ENCODE measurements at regions not wholly inside any gene's neighbourhood (a gene's known extent, or its start where the extent isn't known, plus 50 kb on each side); places are given as distances from the start of the nearest gene placed in this dataset.

DNA sequence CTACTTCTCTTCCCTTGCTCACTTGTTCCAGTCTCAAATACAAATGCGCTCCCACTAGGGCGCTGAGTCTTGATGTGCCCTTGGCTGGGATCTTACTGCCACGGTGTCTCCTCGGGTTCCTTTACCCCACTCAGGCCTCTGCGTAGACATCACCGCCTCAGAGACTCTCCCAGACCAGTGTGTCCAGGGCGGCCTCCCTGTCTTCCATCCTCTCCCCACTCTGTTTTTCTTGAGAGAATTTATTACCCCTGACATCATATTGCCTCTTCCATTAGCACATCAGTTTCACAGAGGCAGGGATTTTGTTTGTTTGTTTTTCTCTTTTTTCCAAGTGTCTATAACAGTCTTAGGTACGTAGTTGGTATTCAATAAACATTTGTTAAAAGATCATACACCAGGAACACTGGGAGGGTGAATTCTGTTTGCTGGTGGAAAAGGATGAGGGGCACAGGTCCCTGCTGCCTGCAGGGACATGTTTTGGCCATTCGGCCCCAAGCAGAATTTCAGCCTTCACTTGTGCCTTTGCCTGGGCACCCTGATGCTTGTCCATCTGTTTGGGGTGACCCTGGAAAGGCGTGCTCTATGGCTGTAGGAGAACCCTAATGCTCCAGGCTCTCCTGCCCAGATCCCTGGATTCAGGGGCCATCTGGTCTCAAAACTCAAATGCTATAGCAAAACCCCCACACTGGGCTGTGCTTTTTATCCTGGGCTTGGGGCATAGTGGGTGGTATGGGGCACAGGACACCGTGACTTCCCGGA is 55.0 kb downstream of the RPL37A start:
- no peak for DNase-seq

DNA sequence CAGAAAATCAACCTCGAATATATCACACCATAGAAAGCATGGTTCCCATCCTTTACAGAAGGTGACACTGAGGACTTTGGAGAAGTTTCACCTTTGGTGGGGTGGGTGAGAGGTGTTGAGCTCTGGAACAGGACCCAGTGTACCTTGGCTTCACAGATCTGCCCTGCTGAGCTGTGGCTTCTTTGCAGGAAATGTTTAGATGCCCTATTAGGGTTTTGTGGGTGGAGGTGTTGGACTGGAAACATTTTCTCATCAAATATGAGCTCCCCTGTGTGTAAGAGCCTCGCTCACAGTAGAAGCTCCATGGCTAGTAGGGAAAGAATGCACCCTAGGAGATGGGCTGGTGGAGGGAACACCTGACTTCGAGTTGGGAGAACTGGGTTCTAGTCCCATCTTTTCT is 55.6 kb downstream of the RPL37A start:
- no peak for DNase-seq

DNA sequence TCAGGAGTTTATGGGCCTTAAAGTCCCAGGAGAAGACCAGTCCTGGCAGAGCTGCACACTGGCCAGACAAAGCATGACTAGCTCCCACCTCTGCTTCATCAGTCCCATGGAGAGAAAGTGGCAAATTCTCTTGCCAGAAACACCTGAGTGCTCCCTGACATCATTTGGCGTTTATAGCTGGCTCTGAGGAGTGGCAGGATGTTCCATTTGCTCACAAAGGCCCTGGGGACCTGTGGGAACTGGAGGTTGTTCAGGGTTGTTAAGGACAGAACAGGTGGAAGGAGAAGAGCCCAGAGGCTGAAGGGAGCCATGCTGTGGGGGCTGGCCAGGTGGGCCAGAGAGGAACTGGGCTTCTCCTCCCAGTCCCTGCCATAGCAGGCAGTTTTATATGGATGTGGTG is 56.1 kb downstream of the RPL37A start:
- DNase-seq = no peak

DNA sequence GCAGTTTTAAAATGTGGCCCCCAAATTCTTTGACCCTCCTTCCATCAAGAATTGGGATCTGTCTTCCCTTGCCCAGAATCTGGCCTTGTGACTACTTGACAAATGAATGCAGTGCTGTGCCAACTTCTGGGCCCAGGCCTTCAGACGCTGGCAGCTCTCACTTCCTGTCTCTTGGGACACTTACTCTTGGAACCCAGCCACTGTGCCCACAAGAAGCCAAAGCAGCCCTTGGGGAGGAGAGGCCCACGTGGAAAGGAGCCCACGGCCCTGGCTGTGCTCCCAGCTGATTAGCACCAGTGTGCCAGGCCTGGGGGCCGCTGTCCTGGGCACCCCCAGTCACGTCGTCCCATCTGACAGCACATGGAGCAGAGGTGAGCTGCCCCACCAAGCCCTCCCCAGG is 56.6 kb downstream of the RPL37A start:
- DNase-seq = peak; percentile 77

GRCh38 chr2:216556202-216556601 is 57.6 kb downstream of the RPL37A start:
- DNase-seq = no peak

- DNase-seq = no peak
These were observed 58.8 kb downstream of the RPL37A start for GRCh38 chr2:216557413-216557812.

DNA sequence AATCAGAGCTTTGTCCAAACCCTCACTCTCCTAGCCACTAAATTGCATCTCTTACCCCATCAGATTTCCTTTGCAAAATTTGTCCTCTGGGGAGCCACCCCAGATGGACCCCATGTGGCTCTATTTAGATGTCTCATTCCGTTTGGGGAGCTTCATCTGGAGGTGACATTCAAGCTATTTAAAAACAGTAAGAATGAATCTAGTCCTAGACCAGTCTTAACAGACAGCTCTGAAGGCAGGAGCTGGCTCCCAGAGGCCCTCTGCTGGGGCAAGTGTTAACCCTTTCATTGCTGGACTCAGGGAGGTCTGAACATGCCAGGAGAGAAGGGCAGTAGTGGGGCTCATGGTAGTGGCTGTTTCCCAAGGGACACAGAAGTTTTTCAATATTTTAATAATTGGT is 59.2 kb downstream of the RPL37A start:
- DNase-seq = peak; percentile 47

DNA sequence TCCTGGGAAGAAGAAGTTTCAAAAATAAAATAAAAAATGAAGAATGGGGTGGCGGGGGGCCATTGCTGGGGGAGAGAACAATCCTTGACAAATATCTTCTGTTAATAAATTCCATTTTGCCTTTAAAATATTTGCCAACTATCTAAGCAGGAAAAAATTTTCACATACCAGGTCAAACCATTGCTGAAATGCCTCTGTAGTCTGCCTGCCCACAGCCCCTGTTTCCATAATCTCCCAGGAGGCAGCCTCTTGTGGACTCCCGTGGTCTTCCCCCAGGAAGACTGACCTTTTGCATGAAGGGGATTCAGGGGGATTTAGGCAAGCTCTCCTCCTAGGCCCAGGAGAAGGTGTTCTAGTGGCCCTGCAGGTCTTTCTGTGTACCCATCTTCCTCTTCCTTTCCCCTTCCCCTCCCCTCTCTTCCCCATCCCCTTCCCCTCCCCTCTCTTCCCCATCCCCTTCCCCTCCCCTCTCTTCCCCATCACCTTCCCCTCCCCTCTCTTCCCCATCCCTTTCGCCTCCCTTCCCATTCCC is 61.0 kb downstream of the RPL37A start:
- DNase-seq = peak; percentile 92

DNA sequence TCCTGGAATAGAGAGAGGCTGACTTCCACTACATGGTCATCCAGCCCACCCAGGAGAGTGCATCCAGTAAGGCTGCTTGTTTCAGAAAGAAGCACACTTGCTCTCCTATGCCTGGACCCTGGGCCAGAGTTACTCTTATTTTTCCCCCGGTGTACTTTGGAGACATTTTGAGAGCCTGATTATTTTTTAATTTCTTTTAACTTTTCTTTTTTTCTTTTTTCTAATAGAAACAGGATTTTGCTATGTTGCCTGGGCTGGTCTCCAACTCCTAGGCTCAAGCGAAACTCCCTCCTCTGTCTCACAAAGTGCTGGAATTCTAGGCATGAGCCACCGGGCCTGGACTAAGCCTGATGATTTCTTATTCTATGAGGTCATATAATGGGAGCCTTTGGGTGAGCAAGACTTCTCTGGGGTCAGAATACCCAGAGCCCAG is 62.2 kb downstream of the RPL37A start:
- DNase-seq = peak; percentile 94

- DNase-seq = no peak
These were observed 64.2 kb downstream of the RPL37A start for GRCh38 chr2:216562696-216563435.

- peak; percentile 93 for DNase-seq
These were observed 65.0 kb downstream of the RPL37A start for GRCh38 chr2:216563646-216564045.

DNA sequence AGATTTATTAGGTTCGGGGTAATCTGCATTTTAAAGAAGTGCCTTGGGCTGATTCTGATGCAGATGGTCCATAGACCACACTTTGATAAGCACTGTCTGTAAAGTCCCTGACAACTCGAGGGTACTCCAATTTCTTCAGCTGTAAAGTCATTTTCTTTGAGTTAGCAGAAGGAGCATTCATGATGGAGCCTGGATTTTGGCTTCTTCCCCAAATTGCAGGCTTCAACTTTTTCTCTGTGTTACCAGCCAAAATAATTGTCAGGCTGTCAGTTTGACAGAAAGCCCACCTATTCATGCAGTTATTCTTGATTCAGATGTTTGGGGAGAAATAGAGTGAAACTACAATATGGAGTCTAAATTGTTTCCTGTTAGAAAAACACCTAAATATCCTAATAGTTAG is 66.0 kb downstream of the RPL37A start:
- DNase-seq = no peak

GRCh38 chr2:216565956-216566355 is 67.3 kb upstream of the IGFBP2 start:
- peak; percentile 51 for DNase-seq

DNA sequence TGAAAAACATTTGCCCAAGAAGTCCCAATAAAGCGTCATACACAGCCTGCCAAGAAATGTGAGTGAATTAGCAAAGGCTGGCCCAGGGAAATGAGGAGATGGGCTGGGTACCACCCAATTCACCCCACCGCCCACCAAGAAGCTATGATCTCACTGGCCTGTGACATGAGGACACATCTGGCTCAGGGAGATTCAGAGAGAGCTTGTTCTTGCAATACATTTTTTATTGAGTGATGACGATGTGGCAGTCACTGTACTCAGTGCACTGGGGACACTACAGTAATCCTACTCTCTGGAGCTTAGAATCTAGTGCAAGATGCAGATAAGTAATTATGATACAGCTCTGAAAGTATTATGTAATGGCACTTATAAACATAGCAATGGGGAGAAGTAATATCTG is 64.6 kb upstream of the IGFBP2 start:
- no peak for DNase-seq

- no peak for DNase-seq
These were observed 63.5 kb upstream of the IGFBP2 start for GRCh38 chr2:216569765-216570164.

DNA sequence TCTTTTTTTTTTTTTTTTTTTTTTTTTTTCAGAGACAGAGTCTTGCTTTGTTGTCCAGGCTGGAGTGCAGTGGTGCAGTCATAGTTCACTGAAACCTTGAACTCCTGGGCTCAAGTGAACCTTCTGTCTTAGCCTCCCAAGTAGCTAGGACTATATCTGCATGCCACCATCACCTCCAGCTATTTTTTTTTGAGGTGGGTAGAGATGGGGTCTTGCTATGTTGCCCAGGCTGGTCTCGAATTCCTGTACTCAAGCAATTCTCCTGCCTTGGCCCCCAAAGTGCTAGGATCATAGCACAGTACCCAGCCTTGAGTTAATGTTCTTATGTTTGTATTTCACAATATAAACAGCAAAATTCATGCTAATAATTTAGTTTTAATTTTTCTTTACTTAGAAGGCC is 62.9 kb upstream of the IGFBP2 start:
- no peak for DNase-seq

GRCh38 chr2:216571178-216571908 is 61.9 kb upstream of the IGFBP2 start:
- no peak for DNase-seq

GRCh38 chr2:216571909-216572513 is 61.2 kb upstream of the IGFBP2 start:
- DNase-seq = peak; percentile 79

DNA sequence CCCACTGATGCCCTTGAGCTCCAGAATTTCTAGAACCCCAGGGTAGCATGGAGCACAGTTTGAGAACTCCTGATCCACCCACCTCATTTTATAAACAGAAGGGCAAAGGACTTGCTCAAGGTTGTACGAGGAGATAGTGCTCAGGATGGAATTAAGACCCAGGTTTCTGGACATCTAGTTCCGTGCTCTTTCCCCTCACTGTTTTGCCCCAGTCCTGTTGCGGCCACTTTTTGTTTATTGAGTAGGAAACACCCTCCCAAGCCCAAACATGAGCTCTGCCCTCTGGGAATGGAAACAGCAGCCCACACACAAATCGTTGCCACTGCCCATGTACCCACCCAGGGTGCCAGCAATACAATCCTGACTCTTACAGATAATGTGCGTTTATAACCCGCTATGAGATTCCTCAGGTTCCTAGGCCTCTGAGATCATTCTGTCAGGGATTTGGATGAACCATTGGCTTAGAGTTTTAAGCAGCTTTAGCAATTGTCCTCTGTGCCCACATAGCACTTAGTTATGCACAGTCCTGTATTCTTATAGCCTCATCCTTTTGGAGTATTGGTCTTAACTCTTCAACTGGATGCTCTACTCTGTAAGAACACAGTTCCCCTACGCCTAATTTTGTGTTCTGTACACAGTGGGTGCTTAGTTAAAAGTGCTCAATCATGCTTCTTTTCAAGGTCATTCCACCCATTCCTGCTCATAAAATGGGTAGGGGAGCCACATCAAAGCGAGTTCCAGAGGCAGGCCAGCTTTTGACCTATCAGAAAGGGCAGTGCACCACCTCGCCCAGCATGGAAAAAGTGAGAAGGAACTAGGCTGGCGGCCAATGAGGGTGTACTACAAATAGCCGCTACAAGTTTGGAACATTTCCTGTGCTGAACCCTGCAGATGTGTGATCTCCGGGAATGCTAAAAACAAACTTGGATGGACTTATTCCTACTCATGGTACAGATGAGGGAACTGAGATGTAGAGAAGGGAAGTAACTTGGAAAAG is 60.3 kb upstream of the IGFBP2 start:
- no peak for DNase-seq

GRCh38 chr2:216574046-216574445 is 59.2 kb upstream of the IGFBP2 start:
- peak; percentile 94 for DNase-seq

DNA sequence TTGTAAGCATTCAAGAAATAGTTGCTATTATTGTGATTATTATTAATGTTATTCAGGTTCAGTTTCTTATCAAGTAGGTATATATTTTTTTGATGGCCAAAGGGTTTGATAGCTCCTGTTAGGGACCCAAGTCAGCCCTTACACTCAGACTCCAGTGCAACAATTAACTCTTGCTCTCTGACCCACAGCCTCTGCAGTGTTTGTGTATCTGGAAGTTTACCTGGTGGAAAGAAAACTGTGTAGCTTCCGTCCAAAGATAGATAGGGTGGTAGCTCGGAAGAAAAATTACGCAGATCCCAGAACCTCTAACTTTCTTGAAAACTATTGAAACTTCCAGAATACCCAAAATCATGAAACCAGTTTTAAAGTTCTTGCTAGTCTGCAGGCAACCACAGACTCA is 58.6 kb upstream of the IGFBP2 start:
- no peak for DNase-seq
